ENCODE measurements at regions not wholly inside any gene's neighbourhood (a gene's known extent, or its start where the extent isn't known, plus 50 kb on each side); places are given as distances from the start of the nearest gene placed in this dataset.

DNA sequence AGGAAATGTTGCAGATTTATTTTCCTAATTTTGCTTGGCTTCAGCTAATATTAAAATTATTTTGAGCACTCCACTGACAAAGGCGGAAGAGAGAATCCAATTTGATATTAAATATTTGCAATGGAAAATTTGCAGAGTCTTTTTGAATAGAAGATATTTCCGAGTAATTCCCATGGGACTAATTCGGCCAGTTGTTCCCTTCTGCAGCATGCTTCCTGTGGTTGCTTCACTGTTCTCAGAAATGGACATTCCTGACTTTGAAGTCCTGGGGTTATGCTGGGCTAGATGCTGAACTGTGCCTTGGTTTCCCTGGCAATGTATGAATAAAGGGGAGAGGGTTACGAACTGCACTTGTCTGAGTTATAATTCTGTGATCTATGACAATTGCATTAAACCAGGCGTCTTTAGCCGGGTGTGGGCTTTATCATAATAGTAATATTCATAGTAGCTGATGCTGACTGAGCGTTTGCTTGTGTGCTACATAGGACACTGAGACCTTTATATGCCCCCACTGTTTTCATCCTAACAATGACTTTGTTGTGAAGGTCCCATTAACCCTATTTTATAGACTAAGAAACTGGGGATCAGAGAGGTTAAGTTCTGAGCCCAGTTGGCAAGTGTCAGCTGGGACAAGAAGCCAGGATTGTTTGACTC is 114.5 kb upstream of the SPRY4 start:
- FAIRE-seq (no peak), DNase-seq (ENCODE audit: extremely low spot score, insufficient read length, low read depth) (no peak)

DNA sequence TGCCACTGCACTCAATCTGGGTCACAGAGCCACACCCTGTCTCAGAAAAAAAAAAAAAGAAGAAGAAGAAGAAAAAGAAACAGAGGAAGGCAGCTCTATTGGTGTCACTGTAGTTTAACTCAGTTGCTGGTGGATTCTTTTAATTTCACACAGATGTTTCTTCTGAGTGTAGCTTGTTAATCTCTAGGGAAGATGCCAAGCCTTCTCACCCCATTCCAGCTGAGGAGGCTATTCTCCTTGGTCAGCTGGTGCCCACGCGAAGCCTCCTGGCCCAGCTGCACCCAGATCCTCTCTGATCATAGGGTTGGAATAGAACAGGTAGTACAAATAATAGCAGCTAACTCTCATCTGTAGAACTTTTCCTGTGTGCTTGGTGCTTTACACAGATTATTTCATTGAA is 113.8 kb upstream of the SPRY4 start:
- no peak for DNase-seq (ENCODE audit: extremely low spot score, insufficient read length, low read depth)
- FAIRE-seq = no peak

DNA sequence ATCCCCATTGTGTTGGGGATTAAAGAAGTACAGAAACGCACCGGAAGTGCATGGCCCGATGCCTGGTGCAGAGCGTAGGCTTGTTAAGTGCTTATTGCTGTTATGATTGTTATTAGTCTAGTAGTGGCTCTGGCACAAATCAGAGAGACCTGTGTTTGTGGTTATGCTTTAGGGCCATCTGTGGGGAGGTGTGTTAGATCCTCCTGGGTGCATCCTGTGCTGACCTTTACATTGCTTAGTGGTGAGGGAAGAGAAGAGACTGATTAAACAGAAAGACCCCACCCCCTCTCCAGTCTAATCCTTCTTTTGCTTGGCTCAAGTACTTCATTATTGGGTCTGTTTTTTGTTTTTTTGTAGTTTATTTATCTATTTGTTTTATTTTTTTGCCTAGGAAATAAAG is 112.7 kb upstream of the SPRY4 start:
- FAIRE-seq = no peak
- no peak for DNase-seq (ENCODE audit: extremely low spot score, insufficient read length, low read depth)

DNA sequence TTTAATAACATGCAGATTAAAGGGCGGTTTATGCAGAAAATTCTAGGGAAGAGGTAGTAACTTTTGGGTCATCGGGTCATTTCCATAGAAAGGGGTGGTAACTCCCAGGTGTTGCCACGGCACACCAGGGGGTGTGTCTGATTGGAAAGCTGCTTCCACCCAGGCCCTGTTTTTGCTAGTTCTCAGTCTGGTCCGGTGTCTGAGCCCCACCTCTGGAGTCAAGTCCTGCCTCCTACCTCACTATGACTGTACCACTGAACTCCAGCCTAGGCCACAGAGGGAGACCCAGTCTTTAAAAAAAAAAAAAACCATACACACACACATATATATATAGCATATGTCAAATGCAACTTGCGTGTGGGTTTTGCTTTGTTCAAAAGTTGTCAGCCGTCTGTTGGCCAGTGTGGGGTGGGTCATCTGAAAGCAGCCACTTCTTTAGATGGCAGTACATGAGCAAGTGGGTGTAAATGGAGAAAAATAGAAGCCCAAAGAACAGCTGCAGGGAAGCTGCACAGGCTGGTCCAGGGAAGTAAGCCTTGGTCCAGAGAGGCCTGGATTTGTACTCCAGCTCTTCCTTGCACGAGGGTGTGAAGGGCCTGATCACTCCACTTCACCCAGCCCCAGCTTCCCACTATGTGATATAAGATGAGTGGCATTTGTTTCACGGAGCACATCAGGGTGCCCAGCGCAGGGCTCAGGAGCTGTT is 110.7 kb upstream of the SPRY4 start:
- no peak for DNase-seq (ENCODE audit: extremely low spot score, insufficient read length, low read depth)
- FAIRE-seq = no peak

DNA sequence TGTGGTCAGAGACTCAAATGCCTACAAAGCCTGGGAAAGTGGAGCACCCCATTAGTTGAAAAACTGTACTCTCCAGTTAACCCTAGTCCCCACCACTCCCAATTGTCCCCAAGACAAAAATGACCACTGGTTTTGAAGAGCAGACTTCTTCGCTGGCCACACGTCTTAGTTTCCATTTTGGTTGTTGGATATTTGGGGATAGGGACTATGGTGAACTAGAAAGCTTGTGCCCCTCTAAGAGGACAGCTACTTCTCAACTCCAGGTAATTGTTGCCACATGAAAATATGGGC is 109.4 kb upstream of the SPRY4 start:
- DNase-seq (ENCODE audit: extremely low spot score, insufficient read length, low read depth) (no peak), FAIRE-seq (no peak)

DNA sequence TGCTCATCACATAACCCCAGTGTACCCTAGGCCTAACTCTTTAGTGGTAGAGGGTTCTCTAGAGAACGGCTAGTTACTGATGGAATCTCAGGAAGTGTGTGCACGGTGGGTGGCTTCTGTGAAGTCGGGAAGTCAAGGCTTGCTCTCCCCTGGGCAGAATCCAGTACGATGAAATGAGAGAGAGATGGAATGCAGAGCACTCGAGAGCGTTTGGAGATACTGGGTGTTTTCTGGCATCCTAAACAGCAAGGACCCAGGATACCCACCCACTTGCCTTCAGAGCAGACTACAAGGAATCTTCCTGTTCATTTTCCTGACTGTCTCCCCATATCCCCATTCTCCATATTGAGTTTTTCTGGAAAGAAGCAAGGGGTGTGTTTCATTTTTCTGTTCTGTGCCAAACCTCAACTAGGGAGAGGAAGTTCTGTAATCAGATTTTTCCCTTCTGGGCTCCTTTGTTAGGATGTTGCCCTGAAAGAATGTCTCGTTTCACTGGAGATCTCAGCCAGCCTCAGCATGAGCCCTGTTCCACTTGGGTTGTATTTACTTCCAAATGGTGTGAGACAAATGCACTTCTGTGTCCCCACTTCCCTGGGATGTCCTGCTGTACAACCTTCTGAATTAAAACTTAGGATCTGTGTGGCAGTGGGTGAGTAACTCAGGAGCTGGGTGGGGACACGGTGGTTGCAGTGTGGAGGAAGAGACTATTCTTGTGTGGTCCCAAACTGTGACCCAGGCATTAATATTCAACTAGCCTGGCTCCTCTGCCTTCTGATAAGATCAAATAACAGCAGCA is 108.9 kb upstream of the SPRY4 start:
- FAIRE-seq = no peak
- DNase-seq (ENCODE audit: extremely low spot score, insufficient read length, low read depth) = no peak

DNA sequence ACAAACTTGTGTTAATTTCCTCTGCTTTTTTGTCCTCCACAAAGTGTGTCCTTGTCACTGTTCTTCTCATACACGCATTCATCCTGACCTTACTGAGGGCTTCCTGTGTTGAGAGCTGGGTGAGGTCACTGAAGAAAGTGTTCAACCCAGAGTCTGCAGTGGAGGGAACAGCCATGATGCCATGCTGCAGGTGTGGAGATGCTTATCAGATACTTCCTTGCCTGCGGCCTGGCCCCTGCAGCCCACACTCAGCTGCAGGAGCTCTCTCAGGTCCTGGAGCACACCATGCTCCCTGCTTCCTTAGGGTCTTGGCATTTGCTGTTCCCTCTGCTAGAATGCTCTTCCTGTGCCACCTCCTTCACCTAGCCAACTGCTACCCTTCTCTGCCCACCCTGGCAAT is 108.1 kb upstream of the SPRY4 start:
- no peak for FAIRE-seq
- no peak for DNase-seq (ENCODE audit: extremely low spot score, insufficient read length, low read depth)

DNA sequence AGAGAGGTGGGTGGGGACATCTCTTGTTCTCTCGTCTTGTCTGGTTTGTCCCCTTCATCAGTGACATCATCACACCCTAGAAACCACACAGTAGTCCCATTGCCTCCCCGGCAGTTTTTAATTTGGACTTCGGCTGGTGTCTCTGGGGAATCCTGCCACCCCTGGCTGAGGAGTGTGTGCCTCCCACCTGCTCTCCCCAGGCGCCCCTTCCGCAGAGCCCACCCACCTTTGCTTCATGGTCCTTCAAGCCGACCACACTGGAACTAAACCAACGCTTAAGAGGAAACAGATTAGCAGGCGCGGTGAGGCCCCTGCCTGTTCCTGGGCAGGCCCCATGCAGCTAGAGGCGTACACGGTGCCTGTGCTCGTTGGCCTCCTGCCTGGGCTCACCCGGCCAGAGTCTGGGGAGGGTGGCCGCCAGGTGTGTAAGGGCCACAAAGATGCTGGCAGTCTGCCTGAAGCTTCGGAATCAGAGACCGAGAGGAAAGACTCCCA is 107.6 kb upstream of the SPRY4 start:
- FAIRE-seq = peak; percentile 18
- DNase-seq (ENCODE audit: extremely low spot score, insufficient read length, low read depth) = no peak

DNA sequence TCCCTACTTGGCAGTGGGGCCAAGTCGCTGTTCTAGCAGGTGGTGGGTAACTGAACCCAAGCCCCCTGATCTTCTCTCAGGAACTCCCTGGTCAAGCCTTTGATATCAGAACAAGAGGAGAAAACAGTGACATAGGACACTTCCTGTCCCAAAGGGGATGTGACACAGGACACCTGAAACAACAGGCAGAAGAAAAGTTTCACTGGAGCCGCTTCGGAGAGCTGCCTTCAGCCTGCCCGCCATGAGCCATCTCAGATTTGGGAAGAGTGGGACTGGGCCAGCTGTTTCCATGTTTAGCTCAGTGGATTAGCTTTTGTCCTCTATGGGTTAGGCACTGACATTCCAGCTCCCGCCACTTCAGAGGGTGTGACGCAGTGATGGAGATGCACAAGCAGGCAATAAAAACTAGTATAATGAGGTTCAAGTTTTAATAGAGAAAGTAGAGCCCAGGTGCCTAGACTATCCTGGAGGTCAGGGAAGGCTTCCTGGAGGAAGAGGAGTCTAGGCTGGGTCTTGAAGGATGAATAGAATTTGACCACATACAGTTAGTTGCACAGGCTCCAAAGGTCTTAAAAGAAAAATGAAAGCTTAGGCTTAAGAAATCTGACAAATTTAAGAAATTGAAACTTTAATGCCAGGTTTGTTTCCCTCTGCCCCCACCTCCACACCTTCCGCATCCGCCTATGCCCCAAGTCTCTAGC is 104.1 kb upstream of the SPRY4 start:
- DNase-seq (ENCODE audit: extremely low spot score, insufficient read length, low read depth) (no peak), FAIRE-seq (no peak)

DNA sequence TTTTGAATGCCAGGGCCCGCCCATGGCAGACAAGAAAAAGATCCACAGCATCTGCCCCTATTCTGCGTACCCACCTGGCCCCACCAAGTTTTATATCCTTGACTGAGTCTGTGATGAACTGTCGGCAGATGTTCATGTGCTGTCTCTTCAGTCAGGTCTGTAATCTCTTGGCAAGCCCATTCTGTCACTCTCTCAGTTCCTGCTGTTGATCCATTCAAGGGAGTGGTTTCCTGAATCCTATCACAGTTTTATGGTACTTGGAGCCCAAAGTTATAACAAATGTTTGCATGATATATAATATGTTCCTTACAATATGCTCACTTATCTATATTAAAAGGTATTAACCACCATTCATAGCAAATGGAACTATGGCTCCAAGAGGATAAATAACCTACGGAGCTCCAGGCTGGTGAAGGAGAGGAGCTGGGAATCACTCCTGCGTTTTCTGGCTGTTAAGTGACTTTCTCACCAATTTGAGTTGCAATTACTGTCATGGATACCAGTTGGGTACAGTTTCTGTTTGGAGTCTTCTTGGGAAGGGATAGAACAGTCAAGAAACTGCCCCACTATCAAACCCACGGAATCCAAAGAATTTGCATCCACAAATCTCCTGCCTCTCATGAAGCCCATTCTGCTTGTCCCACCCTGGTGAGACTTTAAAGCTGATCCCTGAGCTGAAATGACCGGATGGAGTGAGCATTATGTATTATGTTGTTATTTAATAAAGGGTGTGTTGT is 103.4 kb upstream of the SPRY4 start:
- FAIRE-seq (no peak), DNase-seq (ENCODE audit: extremely low spot score, insufficient read length, low read depth) (no peak)

DNA sequence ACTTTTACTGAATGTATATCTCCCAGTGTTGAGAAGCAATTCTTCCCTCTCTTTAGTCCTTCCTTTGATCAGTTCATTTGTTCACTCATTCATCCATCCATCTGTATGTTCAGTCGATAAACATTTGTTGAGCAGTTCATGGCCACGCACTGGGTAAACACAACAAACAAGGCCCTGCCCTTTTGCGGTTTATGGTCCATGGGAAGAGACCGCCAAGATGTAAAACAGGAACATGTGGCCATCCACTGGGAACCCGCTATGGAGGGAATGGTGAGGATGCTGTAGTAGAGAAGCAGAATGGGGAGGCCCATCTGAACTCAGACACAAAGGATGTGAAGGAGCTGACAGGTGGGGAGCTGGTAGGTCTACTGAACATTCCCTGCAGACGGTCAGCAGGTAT is 102.7 kb upstream of the SPRY4 start:
- DNase-seq (ENCODE audit: extremely low spot score, insufficient read length, low read depth) = no peak
- FAIRE-seq = no peak

DNA sequence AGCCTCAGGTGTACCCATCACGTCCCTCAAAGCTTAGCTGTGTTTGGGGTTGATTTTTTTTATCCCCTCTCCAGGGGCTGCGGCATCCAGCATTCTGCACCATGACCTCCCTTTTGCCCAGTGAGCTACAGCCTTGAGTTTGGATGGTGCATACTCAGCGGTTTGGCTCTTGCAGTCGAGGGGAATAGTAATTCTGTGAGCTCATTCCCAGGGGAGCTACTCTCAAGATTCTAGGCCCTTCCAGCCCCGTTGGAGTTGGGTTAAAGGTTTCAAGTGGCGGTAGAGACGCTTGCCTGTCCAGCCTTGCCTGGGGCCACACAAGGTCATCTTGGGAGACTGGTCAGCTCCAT is 102.2 kb upstream of the SPRY4 start:
- no peak for FAIRE-seq
- DNase-seq (ENCODE audit: extremely low spot score, insufficient read length, low read depth) = no peak

DNA sequence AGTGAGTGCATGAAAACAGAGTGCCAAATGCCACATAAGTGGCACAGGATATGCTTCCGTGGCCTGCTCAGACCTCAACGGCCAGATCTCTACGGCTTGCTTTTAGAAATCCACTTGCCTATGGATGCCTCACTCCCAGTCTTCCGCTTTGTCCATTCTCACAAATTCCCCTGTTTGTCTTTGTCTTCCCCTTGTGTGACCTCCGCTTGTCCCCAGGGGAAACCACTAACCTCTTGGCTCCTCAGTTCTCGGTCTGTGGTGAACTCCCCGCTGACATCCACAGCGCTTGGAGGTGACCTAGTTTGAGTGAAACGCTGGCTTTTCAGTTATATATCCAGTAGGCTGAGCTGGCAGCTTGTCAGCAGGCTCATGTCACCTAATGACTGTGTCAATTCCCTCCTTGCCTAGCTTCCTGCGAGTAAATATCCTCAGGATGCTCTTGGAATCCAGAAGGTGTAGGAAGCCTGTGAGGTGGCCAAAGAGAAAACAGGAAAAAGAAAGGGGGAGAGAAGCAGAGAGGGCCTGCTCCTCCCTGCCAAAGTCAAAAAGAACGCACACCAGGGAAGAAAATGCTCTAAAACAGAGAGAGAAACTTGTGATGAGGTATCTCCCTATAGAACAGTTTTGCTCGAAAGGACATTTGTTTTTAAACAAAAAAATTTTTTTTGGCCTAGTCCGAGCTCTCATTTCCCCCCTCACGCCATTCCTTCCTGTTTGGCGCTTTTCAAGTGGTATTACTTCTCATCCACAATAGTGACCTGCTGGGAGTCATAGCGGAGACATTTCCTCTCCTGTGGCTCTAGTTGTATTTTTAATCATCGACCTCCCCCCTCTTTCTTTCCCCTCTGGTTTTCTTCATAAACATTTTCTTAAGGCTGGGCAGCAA is 101.6 kb upstream of the SPRY4 start:
- FAIRE-seq (no peak), DNase-seq (ENCODE audit: extremely low spot score, insufficient read length, low read depth) (no peak)

DNA sequence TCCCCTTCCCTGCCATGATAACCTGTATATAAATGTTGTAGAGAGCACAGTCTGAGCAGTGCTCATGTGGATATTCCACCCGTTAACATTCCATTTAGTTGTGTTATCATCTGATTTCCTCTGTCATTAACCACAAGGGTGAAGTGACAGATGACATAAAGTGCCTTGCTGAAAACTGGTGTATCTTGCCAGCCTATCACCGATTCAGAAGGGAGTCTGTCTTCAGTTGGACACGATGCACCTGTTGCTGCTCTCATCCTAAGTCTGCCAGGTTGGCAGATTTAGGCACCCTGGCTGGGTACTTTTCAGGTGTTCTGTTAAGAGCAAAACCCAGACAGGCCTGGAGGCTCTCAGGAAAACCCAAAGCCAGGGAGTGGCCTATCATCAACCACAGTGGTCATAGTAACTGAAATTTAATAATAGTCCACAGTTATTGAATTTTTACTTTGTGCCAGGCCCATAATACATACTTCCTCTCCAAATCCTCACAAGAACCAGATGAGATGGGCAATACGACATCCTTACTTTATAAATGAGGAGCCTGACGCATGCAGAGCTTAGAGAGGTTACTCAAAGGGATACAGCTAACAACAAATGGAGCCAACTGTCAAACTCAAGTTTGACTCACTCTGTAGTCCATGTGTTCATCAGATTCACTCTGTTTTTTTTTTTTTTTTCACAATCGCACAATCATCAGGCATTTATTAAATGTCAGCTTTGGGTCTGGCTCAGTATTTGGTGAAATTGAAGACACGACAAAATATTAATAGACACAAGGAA is 100.7 kb upstream of the SPRY4 start:
- DNase-seq (ENCODE audit: extremely low spot score, insufficient read length, low read depth) (no peak), FAIRE-seq (no peak)

DNA sequence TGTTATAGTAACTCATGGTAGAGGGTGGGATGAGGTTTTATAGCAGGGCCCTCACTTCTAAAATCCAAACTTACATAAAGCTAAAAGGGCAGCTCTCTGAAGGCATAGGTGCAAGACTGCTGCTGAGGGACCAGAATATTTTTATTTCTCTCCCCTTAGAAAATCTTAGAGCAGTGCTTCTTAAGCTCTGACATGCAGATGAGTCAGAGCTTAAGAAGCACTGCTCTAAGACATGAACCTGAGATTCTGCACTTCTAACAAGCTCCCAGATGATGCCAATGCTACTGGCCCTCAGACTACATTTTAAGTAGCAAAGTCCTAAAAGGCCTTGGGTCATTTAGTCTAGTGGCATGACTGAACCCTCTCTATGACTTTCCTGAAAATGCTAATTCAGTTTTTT is 97.6 kb upstream of the SPRY4 start:
- FAIRE-seq (no peak), DNase-seq (ENCODE audit: extremely low spot score, insufficient read length, low read depth) (no peak)

DNA sequence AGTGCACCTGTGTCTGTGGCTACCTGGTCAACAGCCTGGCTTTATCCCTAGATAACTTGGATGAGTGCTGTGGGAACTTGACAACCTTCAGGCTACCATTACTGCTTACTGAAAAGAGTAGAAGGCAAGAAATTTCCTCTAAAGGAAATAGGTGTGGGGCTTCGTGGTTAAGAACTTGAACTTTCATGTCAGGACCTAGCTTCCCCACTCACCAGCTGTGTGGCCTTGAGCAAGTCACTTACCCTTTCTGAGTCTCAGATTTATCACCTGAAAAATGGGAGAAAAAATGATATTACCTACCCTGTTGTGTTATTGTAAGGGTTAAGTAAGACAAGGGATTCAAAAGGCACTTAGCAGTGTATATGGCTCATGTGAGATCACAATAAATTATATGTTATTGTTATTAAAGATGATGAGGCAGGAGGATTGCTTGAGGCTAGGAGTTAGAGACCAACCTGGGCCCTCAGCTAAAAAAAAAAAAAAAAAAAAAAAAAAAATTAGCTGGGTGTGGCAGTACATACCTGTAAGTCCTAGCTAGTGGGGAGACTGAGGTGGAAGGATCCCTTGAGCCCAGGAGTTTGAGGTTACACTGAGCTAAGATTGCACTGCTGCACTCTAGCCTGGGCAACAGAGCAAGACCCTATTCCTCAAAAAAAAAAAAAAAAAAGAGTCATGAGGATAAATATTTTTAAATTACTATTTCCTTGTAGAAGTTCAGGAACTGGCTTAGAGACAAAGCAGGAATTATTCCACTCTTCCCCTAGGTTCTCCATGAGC is 97.0 kb upstream of the SPRY4 start:
- no peak for FAIRE-seq
- no peak for DNase-seq (ENCODE audit: extremely low spot score, insufficient read length, low read depth)

DNA sequence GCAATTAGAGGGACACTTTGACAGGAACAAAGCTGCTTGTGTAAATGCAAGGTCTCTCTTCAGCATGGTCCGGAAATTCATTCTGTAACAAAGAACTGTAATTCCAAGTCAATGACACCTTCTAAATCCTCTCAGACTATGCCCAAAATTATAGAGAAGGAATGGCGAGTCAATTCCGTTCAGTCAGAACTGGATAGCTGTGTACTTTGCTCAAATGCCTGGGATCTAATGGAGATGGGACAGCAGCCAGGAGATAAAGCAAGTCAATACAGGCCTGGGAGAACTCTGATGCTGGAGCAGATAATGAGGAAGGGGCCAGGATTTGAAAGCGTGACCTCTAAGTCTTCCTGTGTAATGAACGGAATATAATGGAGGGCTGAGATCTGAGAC is 96.4 kb upstream of the SPRY4 start:
- DNase-seq (ENCODE audit: extremely low spot score, insufficient read length, low read depth) = no peak
- FAIRE-seq = peak; percentile 60
